Posterior vena cava (tissue), 2 donors: ENCODE measurements at regions not wholly inside any gene's neighbourhood (a gene's known extent, or its start where the extent isn't known, plus 50 kb on each side); places are given as distances from the start of the nearest gene placed in this dataset.

Source experiments
- DNase-seq: peaks from one replicate; pipeline ENCODE4 v3.0.0-alpha.2; 2020; ENCODE audit warnings: low spot score
- intact Hi-C, 2 donors: fragments of 100-400 bp; cut with DNase I; formaldehyde crosslinking; loops; one replicate each; pipeline versions ENCODE4 v1.14.1 to v1.14.2; 2022 to 2023
- donor health status: DM: yes; HTN: yes; CAD: no.
- donor health status: DM: yes; HTN: yes; CAD: no.

- DNase-seq, result no peak
- intact Hi-C loops, result no loop called here
These were observed 1374.5 kb downstream of the NSUN3 start for GRCh38 chr3:95437409-95437808.

GRCh38 chr3:95438274-95438673, 1375.4 kb downstream of the NSUN3 start:
- DNase-seq, result no peak
- intact Hi-C loops, result no loop called here

- no peak for DNase-seq
- intact Hi-C loops, result no loop called here
These were observed 1371.6 kb upstream of the EPHA6 start for GRCh38 chr3:95442766-95443165.

- DNase-seq, result no peak
- intact Hi-C loops, result loop anchor here in 1 of 2 donors (10.0 kb wide), 1 partner anchor 785 kb away; no protein-coding TSS in a partner anchor
These were observed 1364.6 kb upstream of the EPHA6 start for GRCh38 chr3:95449841-95450240.

GRCh38 chr3:95453242-95453641, 1361.2 kb upstream of the EPHA6 start:
- intact Hi-C loops, result loop anchor here in 1 of 2 donors (10.0 kb wide), 1 partner anchor 788 kb away; no protein-coding TSS in a partner anchor
- DNase-seq, result no peak

DNA sequence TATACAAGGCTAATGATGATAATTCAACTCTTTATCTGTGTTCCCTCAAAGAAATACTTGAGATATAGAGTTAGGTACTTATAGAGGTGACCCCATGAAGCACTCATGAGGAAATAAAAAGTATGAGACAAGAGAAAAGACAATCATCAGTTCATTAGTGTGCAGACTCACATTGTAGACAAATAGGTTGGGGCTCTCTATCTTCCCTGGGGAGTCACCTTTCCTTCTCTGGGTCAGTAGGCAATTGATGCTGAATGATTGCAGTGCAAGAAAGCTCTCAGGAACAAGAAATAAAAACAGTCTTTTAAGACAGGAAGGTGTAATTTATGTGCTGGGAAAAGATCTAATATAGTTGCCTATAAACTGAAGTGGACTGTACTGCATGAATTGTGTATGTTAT, 1357.6 kb upstream of the EPHA6 start:
- intact Hi-C loops, result loop anchor here in 1 of 2 donors (5.0 to 10.0 kb wide), 2 partner anchors 765 to 792 kb away; no protein-coding TSS in a partner anchor
- DNase-seq, result no peak

DNA sequence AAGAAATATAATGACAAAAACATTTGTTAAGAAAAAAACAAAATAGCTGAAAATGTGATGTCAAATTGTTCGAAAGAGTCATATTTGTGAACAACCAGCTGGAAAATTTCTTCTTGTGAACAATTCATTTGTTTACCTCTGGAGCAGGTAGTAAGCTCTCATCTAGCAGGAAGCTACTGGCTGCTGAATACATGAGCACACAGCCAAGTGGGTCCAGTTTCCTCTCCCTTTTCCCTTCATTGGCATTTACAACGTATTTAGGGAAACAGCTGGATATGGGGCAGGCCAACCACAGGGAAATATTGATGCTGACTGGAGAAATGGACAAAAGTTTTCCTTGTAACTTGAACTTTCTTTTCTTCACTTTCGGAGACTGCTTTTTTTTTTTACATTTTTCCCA, 1354.7 kb upstream of the EPHA6 start:
- no peak for DNase-seq
- intact Hi-C loops, result loop anchor here (5.0 to 10.0 kb wide), 3 partner anchors 653 to 795 kb away; no protein-coding TSS in a partner anchor

DNA sequence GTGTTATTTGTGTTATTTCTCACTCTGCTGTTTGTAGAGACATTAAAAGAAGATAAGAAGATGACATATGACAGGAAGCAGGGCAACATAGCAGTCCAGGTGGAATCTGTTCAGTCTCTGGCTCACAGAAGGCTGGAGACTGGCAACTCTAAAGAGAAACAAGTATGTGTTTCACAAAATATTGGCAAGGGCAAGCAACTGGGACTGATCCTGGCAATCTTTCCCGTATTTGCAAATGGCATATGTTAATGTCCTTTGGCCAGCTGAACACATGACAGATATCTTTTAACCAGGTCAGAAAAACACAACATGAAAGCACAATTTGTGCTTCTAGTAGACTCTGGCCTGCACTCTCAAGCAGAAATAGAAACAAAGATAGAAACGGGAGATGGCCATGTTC, 1354.1 kb upstream of the EPHA6 start:
- intact Hi-C loops, result loop anchor here in 1 of 2 donors (5.0 kb wide), 1 partner anchor 652 kb away; no protein-coding TSS in a partner anchor
- no peak for DNase-seq

DNA sequence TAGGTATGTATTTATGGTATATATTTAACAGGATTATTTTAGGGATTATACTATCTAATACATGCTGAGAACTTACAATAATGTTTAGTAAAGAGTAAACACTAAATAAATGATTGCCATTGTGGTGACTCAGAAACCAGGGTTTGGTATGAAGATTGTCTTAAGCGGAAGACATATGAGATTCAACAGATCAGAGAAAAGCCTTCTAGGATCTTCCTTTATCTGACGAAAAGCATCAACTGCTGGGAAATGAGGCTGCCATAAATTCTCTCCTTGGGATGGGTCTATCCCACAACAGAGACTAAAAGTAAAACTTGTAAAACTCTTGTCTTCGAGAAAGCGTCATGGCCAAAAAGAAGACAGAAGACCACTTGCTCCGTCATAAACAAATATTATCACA, 1352.2 kb upstream of the EPHA6 start:
- DNase-seq, result no peak
- intact Hi-C loops, result loop anchor here in 1 of 2 donors (5.0 kb wide), 1 partner anchor 650 kb away; no protein-coding TSS in a partner anchor

- DNase-seq, result no peak
- intact Hi-C loops, result loop anchor here in 1 of 2 donors (5.0 kb wide), 1 partner anchor 648 kb away; no protein-coding TSS in a partner anchor
These were observed 1350.0 kb upstream of the EPHA6 start for GRCh38 chr3:95464346-95464745.

DNA sequence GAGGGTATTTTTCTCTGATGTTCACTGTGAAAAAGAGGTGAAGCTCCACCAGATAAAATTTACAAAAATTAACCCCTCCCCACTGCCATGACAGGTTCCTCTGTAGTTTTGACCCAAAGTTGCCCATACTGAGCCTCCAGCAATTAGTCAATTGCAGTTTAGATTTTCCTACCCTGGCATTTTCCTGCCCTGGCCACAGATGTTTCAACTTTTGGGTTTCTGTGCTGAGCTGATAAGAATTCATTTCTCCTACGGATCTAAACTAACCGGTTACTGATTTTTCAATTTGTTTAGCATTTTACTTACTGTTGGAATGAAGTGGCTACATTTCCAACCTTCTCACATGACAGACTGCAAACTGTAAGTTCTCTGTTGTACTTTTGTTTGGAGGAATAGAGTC, 1346.1 kb upstream of the EPHA6 start:
- intact Hi-C loops, result no loop called here
- no peak for DNase-seq

GRCh38 chr3:95474338-95474737, 1340.1 kb upstream of the EPHA6 start:
- intact Hi-C loops, result loop anchor here in 1 of 2 donors (10.0 kb wide), 1 partner anchor 60 kb away; no protein-coding TSS in a partner anchor
- DNase-seq, result no peak

- DNase-seq, result no peak
- intact Hi-C loops, result loop anchor here in 1 of 2 donors (10.0 kb wide), 1 partner anchor 62 kb away; no protein-coding TSS in a partner anchor
These were observed 1337.9 kb upstream of the EPHA6 start for GRCh38 chr3:95476534-95476933.

DNA sequence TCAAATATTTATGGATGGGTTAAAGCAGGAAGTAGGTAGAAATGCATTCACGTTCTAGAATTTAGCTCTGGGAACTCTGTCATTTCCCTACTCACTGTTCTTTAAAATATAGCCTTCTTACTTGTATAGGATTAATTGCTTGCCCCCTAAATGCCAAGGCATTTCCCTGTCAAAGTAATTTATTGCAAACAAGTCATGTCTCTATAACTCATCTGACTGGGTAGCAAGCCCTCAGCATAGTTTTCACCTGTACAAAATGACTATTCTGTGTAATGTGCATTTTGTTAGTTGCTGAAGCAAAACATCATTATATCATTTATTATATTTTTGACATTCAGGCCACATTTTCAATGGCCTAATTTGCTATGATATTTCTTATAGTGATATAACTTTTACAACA, 1308.2 kb upstream of the EPHA6 start:
- DNase-seq, result no peak
- intact Hi-C loops, result no loop called here

DNA sequence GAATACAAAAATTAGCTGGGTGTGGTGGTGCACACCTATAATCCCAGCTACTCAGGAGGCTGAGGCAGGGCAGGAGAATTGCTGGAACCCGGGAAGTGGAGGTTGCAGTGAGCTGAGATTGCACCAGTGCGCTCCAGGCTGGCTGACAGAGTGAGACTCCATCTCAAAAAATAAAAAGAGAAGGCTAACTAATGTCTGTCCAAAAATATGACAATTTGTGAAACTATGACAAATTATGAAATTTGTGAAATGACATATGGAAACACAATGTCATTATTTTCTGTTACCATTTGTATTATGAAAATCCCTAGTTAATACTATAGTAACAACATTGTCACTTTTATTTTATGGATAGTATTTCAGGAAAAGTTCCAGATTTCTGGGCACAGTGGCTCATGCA, 1306.3 kb upstream of the EPHA6 start:
- DNase-seq, result no peak
- intact Hi-C loops, result no loop called here

DNA sequence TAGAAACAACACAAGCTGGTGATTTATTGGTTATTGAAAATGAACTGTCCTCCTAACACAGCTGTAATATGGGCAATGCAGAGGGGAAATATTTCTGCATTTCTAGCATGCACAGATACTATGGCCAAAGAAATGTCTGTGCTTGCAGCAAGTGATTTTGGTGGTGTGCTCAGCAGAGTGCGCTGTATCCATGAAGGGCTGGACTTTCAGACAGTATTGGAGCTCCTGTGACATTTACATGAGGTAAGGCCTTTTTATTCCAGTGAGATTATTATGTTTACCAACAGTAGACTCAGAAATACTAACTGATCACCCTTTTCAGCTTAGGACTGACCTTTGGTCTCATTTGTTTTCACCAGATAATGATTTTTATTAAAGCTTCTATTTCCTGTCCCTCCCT, 1302.6 kb upstream of the EPHA6 start:
- intact Hi-C loops, result no loop called here
- DNase-seq, result no peak

- intact Hi-C loops, result no loop called here
- DNase-seq, result no peak
These were observed 1300.1 kb upstream of the EPHA6 start for GRCh38 chr3:95514260-95514659.

- intact Hi-C loops, result no loop called here
- DNase-seq, result no peak
These were observed 1293.0 kb upstream of the EPHA6 start for GRCh38 chr3:95521396-95521795.

DNA sequence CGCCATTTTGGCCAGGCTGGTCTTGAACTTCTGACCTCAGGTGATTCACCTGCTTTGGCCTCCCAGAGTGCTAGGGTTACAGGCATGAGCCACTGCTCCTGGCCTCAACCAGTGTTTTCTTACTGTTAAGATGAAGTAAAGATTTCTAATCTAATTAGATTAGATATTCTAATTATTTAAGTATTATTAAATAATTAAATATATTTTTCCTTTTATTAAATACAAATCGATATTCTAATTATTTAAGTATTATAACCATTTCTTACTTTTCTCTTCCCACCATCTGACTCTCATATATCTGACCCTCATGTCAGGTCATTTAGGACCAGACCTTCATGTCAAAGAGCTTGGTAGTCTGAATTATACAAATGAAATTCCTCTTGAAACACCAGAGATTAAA, 1291.9 kb upstream of the EPHA6 start:
- intact Hi-C loops, result no loop called here
- no peak for DNase-seq

DNA sequence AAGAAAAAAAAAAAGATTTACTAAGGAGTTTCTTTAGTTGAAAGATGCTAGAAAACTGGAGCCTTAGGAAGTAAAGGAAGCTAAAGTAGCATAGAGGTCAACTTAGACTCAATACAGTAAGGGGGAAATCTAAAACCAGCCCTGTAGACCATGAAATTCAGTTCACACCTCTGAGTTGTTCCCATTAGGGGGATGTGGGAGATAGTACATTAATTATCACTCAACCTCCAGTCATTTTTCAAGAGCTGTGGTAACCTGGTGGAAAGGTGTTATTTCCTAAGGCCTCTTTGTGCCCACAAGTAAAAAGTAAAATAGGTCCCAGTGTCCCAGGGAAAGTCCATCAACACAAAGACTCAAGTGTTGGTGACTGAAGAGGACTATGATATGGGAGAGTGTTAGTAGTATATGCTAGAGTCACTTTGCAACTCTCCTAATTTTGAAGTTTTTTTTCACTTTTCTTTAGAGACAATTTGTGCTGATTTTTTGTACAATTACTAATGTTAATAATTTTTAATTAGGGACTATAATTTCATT, 1274.4 kb upstream of the EPHA6 start:
- intact Hi-C loops, result no loop called here
- DNase-seq, result no peak

DNA sequence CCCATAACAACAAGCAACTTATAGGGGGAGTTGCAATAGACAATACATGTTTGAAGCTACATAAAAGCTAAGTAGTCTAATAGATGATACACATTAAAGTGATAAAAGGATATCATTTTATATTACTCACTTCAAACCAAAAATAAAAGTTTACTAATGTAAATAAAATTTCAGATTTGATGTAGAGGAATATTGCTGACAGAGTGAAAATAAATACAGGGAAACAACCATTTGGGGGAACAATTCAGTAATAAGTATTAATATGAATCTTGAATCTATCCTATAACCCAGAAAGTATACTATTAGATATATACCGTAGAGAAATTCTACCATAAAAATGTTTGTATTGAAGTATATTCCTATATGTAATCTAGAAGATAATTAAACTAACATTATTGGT, 1248.9 kb upstream of the EPHA6 start:
- no peak for DNase-seq

More for the DNA sequence above, 1248.9 kb upstream of the EPHA6 start:
- intact Hi-C loops, result no loop called here
